GM23338 (cell line): ENCODE measurements at regions not wholly inside any gene's neighbourhood (a gene's known extent, or its start where the extent isn't known, plus 50 kb on each side); places are given as distances from the start of the nearest gene placed in this dataset.

ENCODE experiments used
- ATAC-seq: fragments of 200-7000 bp; cut with Tn5 transposase; 3 replicates; pipeline ENCODE4 v1.9.1; 2020
- DNase-seq: peaks from one replicate; pipeline ENCODE4 v3.0.0-alpha.2; 2015; ENCODE audit warnings: low spot score
- H2AFZ ChIP-seq: fragments of 200-600 bp; sonication (generic); 2 replicates; pipeline ENCODE4 v1.8.0; 2016; ENCODE audit warnings: antibody characterized with exemption, mild to moderate bottlenecking, moderate library complexity
- H3F3A ChIP-seq: fragments of 200-600 bp; sonication (generic); replicated peaks from 2 replicates; pipeline ENCODE4 v1.8.0; 2017; ENCODE audit warnings: antibody characterized with exemption, mixed run types, low read depth
- H3K27ac ChIP-seq: fragments of 200-600 bp; sonication (generic); 2 replicates; pipeline ENCODE4 v1.6.1; 2016; ENCODE audit warnings: low read depth
- H3K27me3 ChIP-seq: fragments of 200-600 bp; sonication (generic); 2 replicates; pipeline ENCODE4 v1.8.0; 2016; ENCODE audit warnings: mild to moderate bottlenecking, mixed run types, moderate library complexity; ENCODE audit not compliant: insufficient read depth
- H3K36me3 ChIP-seq: fragments of 200-600 bp; sonication (generic); 2 replicates; pipeline ENCODE4 v1.8.0; 2016; ENCODE audit warnings: mild to moderate bottlenecking; ENCODE audit not compliant: insufficient read depth
- H3K4me1 ChIP-seq: fragments of 200-600 bp; sonication (generic); 2 replicates; pipeline ENCODE4 v1.8.0; 2016; ENCODE audit warnings: mild to moderate bottlenecking, moderate library complexity; ENCODE audit not compliant: insufficient read depth
- H3K4me2 ChIP-seq: fragments of 200-600 bp; sonication (generic); 2 replicates; pipeline ENCODE4 v1.7.1; 2017; ENCODE audit warnings: mixed run types
- H3K4me3 ChIP-seq: fragments of 200-600 bp; sonication (generic); 2 replicates; pipeline ENCODE4 v1.6.1; 2016; ENCODE audit warnings: mixed run types
- H3K79me2 ChIP-seq: fragments of 200-600 bp; sonication (generic); replicated peaks from 2 replicates; pipeline ENCODE4 v1.8.0; 2017; ENCODE audit warnings: mild to moderate bottlenecking; ENCODE audit not compliant: insufficient read depth
- H3K9me2 ChIP-seq: fragments of 200-600 bp; sonication (generic); 2 replicates; pipeline ENCODE4 v1.8.0; 2017; ENCODE audit not compliant: insufficient read depth
- H4K20me1 ChIP-seq: fragments of 200-600 bp; sonication (generic); replicated peaks from 2 replicates; pipeline ENCODE4 v1.8.0; 2017; ENCODE audit warnings: mild to moderate bottlenecking; ENCODE audit not compliant: insufficient read depth
- H3K27ac Mint-ChIP-seq: 2 replicates; pipeline ENCODE4 v1.8.0; 2020; ENCODE audit warnings: inconsistent platforms, mild to moderate bottlenecking, moderate library complexity, mixed read lengths
- H3K27me3 Mint-ChIP-seq: 3 replicates; pipeline ENCODE4 v1.8.0; 2022; ENCODE audit warnings: low read depth, mild to moderate bottlenecking, moderate library complexity, mixed read lengths, inconsistent platforms; ENCODE audit not compliant: insufficient read depth, poor library complexity
- H3K36me3 Mint-ChIP-seq: 3 replicates; pipeline ENCODE4 v1.8.0; 2021; ENCODE audit warnings: low read depth, mild to moderate bottlenecking, inconsistent platforms, moderate library complexity, mixed read lengths
- H3K4me1 Mint-ChIP-seq: 3 replicates; pipeline ENCODE4 v1.8.0; 2020; ENCODE audit warnings: mild to moderate bottlenecking, inconsistent platforms, mixed read lengths
- H3K4me3 Mint-ChIP-seq: 3 replicates; pipeline ENCODE4 v1.8.0; 2021; ENCODE audit warnings: moderate library complexity, mild to moderate bottlenecking, inconsistent platforms, mixed read lengths
- H3K9me3 Mint-ChIP-seq: 3 replicates; pipeline ENCODE4 v1.8.0; 2020; ENCODE audit warnings: moderate library complexity, mild to moderate bottlenecking, inconsistent platforms, mixed read lengths
- CREB1 ChIP-seq: fragments of 250-450 bp; sonication (Bioruptor Pico); IDR thresholded peaks from 2 replicates; pipeline ENCODE4 v1.5.0; 2020; ENCODE audit warnings: low read depth, mild to moderate bottlenecking, moderate library complexity
- EZH2 ChIP-seq: fragments of 200-600 bp; sonication (generic); IDR thresholded peaks from one replicate; pipeline ENCODE4 v1.8.0; 2017; ENCODE audit warnings: antibody characterized with exemption, mild to moderate bottlenecking, low read depth; ENCODE audit not compliant: unreplicated experiment
- EZH2phosphoT487 ChIP-seq: fragments of 200-600 bp; sonication (generic); IDR thresholded peaks from one replicate; pipeline ENCODE4 v1.8.1; 2018; ENCODE audit warnings: antibody characterized with exemption; ENCODE audit not compliant: unreplicated experiment
- JUNB ChIP-seq: IDR thresholded peaks from one replicate; pipeline ENCODE4 v1.6.1; 2016; ENCODE audit warnings: antibody characterized with exemption; ENCODE audit not compliant: unreplicated experiment
- NANOG ChIP-seq: IDR thresholded peaks from 2 replicates; pipeline ENCODE4 v1.6.1; 2016; ENCODE audit warnings: antibody characterized with exemption, borderline replicate concordance
- POLR2AphosphoS5 ChIP-seq: IDR thresholded peaks from 2 replicates; pipeline ENCODE4 v1.6.1; 2016; ENCODE audit warnings: antibody characterized with exemption, low read depth
- STAT1 ChIP-seq: IDR thresholded peaks from one replicate; pipeline ENCODE4 v1.6.1; 2016; ENCODE audit warnings: antibody characterized with exemption; ENCODE audit not compliant: unreplicated experiment
- ZNF114 ChIP-seq: fragments of 250-450 bp; sonication (Bioruptor Pico); IDR thresholded peaks from 2 replicates; pipeline ENCODE4 v1.5.0; 2020; ENCODE audit warnings: mild to moderate bottlenecking, moderate library complexity
- ZNF331 ChIP-seq: fragments of 250-450 bp; sonication (Bioruptor Pico); IDR thresholded peaks from 2 replicates; pipeline ENCODE4 v1.5.0; 2020; ENCODE audit warnings: low read depth, mild to moderate bottlenecking, moderate library complexity
- TF ChIP-seq, protein P1 (sequence below): IDR thresholded peaks from one replicate; pipeline ENCODE4 v1.6.1; 2018; ENCODE audit warnings: antibody characterized with exemption; ENCODE audit not compliant: unreplicated experiment
- TF ChIP-seq, protein P2 (sequence below): fragments of 250-450 bp; sonication (Bioruptor Pico); IDR thresholded peaks from 2 replicates; pipeline ENCODE4 v1.5.0; 2020; ENCODE audit warnings: mild to moderate bottlenecking, moderate library complexity
- TF ChIP-seq, protein P3 (sequence below), 2 experiments: fragments of 200-600 bp in 1 of 2; sonication (generic) in 1 of 2; conservative IDR thresholded peaks; 2 replicates each; pipeline versions ENCODE4 v1.5.1 to v1.6.1; 2016 to 2017; ENCODE audit warnings: antibody characterized with exemption in 2 of 2, low read depth in 2 of 2, mild to moderate bottlenecking in 2 of 2, moderate library complexity in 1 of 2
- TF ChIP-seq, protein P4 (sequence below): IDR thresholded peaks from 2 replicates; pipeline ENCODE4 v1.6.1; 2016; ENCODE audit warnings: antibody characterized with exemption

DNA sequence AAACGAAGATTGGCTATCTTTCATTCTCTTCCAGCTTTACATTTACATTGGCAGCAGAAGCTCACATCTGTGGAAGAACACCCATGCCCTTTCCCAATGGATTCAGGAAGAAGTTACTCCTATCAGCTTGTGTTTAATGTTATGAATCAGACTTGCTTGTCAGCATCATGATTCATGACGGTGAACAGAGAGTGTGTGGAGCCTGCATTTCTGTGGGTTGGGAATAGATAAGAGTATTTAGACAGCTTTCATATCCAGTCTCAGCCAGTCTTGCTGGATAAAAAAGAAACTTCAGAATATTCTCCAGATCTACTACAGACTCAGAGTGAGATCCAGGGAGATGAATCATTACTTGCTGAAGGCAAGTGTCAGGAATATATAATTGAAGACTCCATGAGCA, 812.9 kb upstream of the ZNF608 start:
- Histone ChIP-seq H3K79me2 (no peaks in the 10 kb centered on the region), H3K9me2 (peaks cover 5% of the 10 kb centered on the region; the same call in 1 of the 2 replicates), H2AFZ (peak overlapping the region; percentile 26; the same call in 1 of the 2 replicates), H3K4me2 (no peak overlapping the region), H3K27ac (no peak overlapping the region), H3K27me3 (no peaks in the 10 kb centered on the region), H3K36me3 (no peaks in the 10 kb centered on the region), H4K20me1 (no peaks in the 10 kb centered on the region), H3K4me3 (no peak overlapping the region), H3K4me1 (no peaks in the 10 kb centered on the region; the same call in 1 of the 2 replicates), H3F3A (no peaks in the 10 kb centered on the region)
- Mint-ChIP-seq H3K36me3 (no peaks in the 10 kb centered on the region), H3K27me3 (no peaks in the 10 kb centered on the region), H3K4me1 (no peaks in the 10 kb centered on the region; the same call in 2 of the 3 replicates), H3K27ac (no peak overlapping the region), H3K9me3 (no peaks in the 10 kb centered on the region), H3K4me3 (no peak overlapping the region)
- no peak for DNase-seq
- ATAC-seq: no peak
- TF ChIP-seq STAT1: no peak
- no peak for TF ChIP-seq EZH2phosphoT487
- TF ChIP-seq JUNB: no peak
- no peak for TF ChIP-seq CREB1 (CRISPR knock-in tag)
- TF ChIP-seq POLR2AphosphoS5: no peak
- TF ChIP-seq, protein P1, sequence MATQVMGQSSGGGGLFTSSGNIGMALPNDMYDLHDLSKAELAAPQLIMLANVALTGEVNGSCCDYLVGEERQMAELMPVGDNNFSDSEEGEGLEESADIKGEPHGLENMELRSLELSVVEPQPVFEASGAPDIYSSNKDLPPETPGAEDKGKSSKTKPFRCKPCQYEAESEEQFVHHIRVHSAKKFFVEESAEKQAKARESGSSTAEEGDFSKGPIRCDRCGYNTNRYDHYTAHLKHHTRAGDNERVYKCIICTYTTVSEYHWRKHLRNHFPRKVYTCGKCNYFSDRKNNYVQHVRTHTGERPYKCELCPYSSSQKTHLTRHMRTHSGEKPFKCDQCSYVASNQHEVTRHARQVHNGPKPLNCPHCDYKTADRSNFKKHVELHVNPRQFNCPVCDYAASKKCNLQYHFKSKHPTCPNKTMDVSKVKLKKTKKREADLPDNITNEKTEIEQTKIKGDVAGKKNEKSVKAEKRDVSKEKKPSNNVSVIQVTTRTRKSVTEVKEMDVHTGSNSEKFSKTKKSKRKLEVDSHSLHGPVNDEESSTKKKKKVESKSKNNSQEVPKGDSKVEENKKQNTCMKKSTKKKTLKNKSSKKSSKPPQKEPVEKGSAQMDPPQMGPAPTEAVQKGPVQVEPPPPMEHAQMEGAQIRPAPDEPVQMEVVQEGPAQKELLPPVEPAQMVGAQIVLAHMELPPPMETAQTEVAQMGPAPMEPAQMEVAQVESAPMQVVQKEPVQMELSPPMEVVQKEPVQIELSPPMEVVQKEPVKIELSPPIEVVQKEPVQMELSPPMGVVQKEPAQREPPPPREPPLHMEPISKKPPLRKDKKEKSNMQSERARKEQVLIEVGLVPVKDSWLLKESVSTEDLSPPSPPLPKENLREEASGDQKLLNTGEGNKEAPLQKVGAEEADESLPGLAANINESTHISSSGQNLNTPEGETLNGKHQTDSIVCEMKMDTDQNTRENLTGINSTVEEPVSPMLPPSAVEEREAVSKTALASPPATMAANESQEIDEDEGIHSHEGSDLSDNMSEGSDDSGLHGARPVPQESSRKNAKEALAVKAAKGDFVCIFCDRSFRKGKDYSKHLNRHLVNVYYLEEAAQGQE: no peak
- TF ChIP-seq ZNF114 (CRISPR knock-in tag): no peak
- TF ChIP-seq, protein P2, sequence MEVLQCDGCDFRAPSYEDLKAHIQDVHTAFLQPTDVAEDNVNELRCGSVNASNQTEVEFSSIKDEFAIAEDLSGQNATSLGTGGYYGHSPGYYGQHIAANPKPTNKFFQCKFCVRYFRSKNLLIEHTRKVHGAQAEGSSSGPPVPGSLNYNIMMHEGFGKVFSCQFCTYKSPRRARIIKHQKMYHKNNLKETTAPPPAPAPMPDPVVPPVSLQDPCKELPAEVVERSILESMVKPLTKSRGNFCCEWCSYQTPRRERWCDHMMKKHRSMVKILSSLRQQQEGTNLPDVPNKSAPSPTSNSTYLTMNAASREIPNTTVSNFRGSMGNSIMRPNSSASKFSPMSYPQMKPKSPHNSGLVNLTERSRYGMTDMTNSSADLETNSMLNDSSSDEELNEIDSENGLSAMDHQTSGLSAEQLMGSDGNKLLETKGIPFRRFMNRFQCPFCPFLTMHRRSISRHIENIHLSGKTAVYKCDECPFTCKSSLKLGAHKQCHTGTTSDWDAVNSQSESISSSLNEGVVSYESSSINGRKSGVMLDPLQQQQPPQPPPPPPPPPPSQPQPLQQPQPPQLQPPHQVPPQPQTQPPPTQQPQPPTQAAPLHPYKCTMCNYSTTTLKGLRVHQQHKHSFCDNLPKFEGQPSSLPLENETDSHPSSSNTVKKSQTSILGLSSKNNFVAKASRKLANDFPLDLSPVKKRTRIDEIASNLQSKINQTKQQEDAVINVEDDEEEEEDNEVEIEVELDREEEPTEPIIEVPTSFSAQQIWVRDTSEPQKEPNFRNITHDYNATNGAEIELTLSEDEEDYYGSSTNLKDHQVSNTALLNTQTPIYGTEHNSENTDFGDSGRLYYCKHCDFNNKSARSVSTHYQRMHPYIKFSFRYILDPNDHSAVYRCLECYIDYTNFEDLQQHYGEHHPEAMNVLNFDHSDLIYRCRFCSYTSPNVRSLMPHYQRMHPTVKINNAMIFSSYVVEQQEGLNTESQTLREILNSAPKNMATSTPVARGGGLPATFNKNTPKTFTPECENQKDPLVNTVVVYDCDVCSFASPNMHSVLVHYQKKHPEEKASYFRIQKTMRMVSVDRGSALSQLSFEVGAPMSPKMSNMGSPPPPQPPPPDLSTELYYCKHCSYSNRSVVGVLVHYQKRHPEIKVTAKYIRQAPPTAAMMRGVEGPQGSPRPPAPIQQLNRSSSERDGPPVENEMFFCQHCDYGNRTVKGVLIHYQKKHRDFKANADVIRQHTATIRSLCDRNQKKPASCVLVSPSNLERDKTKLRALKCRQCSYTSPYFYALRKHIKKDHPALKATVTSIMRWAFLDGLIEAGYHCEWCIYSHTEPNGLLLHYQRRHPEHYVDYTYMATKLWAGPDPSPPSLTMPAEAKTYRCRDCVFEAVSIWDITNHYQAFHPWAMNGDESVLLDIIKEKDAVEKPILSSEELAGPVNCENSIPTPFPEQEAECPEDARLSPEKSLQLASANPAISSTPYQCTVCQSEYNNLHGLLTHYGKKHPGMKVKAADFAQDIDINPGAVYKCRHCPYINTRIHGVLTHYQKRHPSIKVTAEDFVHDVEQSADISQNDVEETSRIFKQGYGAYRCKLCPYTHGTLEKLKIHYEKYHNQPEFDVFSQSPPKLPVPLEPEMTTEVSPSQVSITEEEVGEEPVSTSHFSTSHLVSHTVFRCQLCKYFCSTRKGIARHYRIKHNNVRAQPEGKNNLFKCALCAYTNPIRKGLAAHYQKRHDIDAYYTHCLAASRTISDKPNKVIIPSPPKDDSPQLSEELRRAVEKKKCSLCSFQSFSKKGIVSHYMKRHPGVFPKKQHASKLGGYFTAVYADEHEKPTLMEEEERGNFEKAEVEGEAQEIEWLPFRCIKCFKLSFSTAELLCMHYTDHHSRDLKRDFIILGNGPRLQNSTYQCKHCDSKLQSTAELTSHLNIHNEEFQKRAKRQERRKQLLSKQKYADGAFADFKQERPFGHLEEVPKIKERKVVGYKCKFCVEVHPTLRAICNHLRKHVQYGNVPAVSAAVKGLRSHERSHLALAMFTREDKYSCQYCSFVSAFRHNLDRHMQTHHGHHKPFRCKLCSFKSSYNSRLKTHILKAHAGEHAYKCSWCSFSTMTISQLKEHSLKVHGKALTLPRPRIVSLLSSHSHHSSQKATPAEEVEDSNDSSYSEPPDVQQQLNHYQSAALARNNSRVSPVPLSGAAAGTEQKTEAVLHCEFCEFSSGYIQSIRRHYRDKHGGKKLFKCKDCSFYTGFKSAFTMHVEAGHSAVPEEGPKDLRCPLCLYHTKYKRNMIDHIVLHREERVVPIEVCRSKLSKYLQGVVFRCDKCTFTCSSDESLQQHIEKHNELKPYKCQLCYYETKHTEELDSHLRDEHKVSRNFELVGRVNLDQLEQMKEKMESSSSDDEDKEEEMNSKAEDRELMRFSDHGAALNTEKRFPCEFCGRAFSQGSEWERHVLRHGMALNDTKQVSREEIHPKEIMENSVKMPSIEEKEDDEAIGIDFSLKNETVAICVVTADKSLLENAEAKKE: no peak
- no peak for TF ChIP-seq EZH2
- TF ChIP-seq, protein P3, sequence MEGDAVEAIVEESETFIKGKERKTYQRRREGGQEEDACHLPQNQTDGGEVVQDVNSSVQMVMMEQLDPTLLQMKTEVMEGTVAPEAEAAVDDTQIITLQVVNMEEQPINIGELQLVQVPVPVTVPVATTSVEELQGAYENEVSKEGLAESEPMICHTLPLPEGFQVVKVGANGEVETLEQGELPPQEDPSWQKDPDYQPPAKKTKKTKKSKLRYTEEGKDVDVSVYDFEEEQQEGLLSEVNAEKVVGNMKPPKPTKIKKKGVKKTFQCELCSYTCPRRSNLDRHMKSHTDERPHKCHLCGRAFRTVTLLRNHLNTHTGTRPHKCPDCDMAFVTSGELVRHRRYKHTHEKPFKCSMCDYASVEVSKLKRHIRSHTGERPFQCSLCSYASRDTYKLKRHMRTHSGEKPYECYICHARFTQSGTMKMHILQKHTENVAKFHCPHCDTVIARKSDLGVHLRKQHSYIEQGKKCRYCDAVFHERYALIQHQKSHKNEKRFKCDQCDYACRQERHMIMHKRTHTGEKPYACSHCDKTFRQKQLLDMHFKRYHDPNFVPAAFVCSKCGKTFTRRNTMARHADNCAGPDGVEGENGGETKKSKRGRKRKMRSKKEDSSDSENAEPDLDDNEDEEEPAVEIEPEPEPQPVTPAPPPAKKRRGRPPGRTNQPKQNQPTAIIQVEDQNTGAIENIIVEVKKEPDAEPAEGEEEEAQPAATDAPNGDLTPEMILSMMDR (conservative IDR thresholded peaks at IDR 0.05; ENCODE audit: low read depth in 2 of 2): no peak
- TF ChIP-seq NANOG: no peak
- TF ChIP-seq, protein P4, sequence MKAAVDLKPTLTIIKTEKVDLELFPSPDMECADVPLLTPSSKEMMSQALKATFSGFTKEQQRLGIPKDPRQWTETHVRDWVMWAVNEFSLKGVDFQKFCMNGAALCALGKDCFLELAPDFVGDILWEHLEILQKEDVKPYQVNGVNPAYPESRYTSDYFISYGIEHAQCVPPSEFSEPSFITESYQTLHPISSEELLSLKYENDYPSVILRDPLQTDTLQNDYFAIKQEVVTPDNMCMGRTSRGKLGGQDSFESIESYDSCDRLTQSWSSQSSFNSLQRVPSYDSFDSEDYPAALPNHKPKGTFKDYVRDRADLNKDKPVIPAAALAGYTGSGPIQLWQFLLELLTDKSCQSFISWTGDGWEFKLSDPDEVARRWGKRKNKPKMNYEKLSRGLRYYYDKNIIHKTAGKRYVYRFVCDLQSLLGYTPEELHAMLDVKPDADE: no peak
- TF ChIP-seq ZNF331 (CRISPR knock-in tag): no peak
